H1 (cell line): ENCODE measurements at regions not wholly inside any gene's neighbourhood (a gene's known extent, or its start where the extent isn't known, plus 50 kb on each side); places are given as distances from the start of the nearest gene placed in this dataset.

ENCODE experiments used
- EZH2 ChIP-seq: fragments of 200-600 bp; sonication (generic); IDR thresholded peaks from 2 replicates; pipeline ENCODE4 v1.7.1; 2012; ENCODE audit warnings: low read depth, mild to moderate bottlenecking, moderate library complexity, low read length, inconsistent platforms; ENCODE audit not compliant: severe bottlenecking
- POLR2AphosphoS5 ChIP-seq: IDR thresholded peaks from 2 replicates; pipeline ENCODE4 v1.6.1; 2011; ENCODE audit warnings: low read depth, low read length
- SP1 ChIP-seq: IDR thresholded peaks from 2 replicates; pipeline ENCODE4 v1.6.1; 2011; ENCODE audit warnings: low read depth, low read length

GRCh38 chr12:77723308-77723707 is 107.4 kb upstream of the NAV3 start:
- no peak for TF ChIP-seq POLR2AphosphoS5
- TF ChIP-seq SP1: no peak
- no peak for TF ChIP-seq EZH2
